ENCODE measurements at regions not wholly inside any gene's neighbourhood (a gene's known extent, or its start where the extent isn't known, plus 50 kb on each side); places are given as distances from the start of the nearest gene placed in this dataset.

DNA sequence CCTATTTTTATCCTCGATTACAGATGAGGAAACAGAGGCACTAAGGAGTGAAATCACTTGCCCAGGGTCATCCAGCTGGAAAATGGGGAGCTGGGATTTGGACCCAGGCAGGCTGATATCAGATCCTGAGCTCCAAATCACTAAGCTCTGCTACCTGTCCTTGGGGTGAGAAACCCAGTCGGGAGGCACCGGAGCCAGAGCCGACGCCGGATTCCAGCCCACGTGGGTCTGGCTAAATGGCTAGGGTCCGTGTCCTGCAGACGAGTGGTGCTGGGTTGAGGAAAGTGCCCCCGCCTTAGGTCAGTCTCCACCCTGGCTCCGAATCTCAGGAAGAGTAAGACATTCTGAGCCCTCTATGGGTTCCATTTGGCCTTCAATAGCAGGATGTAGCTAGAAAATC is 61.3 kb upstream of the GGTA1 start:
- TF ChIP-seq, protein P1, sequence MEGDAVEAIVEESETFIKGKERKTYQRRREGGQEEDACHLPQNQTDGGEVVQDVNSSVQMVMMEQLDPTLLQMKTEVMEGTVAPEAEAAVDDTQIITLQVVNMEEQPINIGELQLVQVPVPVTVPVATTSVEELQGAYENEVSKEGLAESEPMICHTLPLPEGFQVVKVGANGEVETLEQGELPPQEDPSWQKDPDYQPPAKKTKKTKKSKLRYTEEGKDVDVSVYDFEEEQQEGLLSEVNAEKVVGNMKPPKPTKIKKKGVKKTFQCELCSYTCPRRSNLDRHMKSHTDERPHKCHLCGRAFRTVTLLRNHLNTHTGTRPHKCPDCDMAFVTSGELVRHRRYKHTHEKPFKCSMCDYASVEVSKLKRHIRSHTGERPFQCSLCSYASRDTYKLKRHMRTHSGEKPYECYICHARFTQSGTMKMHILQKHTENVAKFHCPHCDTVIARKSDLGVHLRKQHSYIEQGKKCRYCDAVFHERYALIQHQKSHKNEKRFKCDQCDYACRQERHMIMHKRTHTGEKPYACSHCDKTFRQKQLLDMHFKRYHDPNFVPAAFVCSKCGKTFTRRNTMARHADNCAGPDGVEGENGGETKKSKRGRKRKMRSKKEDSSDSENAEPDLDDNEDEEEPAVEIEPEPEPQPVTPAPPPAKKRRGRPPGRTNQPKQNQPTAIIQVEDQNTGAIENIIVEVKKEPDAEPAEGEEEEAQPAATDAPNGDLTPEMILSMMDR (IDR thresholded peaks at IDR 0.05) = no peak
- TF ChIP-seq POLR2A (IDR thresholded peaks at IDR 0.05) = no peak

Measured in testis (tissue), 2 donors.